HG03095 (cell line): ENCODE measurements at regions not wholly inside any gene's neighbourhood (a gene's known extent, or its start where the extent isn't known, plus 50 kb on each side); places are given as distances from the start of the nearest gene placed in this dataset.

ENCODE experiments used
- ATAC-seq: cut with Tn5 transposase; IDR thresholded peaks from one replicate; pipeline ENCODE4 v1.9.1; 2021; ENCODE audit warnings: moderate library complexity; ENCODE audit not compliant: unreplicated experiment

DNA sequence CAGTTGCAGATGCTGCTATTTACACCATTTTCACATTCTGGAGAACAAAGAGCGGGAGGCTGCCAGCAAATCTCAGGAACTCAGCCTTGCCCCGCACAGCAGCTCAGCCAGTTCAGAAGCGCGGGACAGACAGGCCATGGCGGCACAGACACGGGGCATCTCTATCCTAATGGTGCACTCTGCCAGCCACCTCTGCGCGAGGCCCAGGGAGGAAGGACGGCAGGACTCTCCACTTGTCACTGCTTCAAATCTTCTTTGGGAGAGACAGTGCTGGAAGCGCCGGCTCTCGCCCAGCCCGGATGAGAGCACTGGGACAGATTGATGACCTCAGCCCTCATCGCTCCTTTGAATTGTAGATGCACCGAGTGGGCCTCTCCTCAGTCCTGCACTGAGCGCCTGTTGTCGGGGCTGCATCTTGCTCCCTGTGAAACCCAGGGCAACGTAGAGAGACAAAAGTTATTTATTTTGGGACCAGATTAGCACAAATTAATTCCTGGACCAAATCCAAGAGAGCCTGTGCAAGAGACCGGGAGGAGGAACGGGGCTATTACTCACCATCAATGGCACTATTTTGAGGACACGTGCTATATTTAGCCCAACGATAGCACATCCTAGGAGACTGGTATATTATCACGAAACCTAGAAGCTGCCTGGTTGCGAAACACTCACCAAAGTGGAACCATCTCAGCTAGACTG is 211.4 kb upstream of the SMIM21 start:
- ATAC-seq: no peak

DNA sequence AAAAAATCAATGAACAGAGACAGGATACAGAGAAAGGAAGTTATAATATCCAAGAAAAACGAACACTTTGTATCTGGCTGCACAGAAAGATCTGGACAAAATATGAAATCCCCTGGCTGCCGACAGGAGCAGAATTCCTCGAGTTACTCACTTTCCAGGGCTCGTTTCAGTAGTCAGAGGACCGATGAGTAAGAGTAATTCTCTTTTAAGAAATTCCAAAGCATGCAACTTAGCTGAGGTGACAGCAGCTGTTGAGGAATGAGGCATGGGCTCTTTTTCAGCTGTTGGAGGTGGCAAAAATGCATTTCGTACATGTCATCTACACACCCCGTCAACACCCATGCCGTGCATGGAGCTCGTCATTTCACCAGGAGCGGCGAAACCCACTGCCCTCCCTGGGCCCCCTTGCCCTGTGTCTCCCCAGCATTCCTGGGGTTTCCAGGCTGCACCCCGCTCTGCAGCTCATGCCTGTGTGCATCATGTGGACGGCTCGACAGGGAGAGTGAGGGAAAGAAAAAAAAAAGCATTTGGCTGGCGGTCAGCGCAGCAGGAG is 210.8 kb upstream of the SMIM21 start:
- ATAC-seq: no peak

GRCh38 chr18:75635096-75635495 is 207.6 kb upstream of the SMIM21 start:
- ATAC-seq: no peak

GRCh38 chr18:75625966-75626365 is 198.5 kb upstream of the SMIM21 start:
- no peak for ATAC-seq

GRCh38 chr18:75624869-75625268 is 197.4 kb upstream of the SMIM21 start:
- no peak for ATAC-seq

GRCh38 chr18:75621818-75622217 is 194.3 kb upstream of the SMIM21 start:
- ATAC-seq: no peak

GRCh38 chr18:75618146-75618545 is 190.6 kb upstream of the SMIM21 start:
- no peak for ATAC-seq

- no peak for ATAC-seq
These were observed 185.0 kb upstream of the SMIM21 start for GRCh38 chr18:75612456-75612855.

DNA sequence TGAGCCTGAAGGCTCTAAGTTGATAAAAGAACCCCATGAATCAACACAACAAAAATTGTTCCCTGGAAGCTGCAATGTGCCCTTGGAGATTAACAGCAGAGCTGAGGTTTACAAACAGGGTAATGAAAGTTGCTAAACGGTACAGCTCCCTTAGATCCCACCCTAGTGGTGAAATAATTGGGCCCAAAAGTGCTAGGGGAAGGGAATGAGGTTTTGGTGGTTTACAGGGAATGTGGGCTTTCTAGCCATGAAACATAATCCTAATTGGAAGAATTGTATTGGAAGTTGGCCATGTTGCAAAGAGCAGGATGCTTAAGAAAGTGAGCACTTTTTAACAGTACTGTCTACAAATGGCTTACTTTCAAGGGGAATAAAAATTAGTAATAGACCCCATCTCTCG is 180.2 kb upstream of the SMIM21 start:
- no peak for ATAC-seq

DNA sequence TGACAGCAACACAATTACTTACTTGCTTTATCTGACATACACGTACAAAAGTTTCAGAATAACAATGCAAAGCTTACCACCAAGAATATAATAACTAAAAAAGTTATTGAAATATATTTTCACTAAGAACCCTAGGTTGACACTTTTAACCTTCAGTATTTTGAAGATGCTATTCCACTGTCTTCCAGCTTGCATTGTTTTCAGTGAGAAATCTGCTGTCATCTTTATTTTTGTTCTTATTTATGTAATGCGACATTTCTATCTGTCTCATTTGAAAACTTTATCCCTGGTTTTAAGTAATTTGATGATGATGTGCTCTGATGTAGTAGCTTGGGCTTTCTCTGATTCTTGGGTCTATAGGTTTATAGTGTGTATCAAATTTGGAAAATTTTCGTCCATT is 165.0 kb upstream of the SMIM21 start:
- no peak for ATAC-seq

GRCh38 chr18:75588412-75588811 is 160.9 kb upstream of the SMIM21 start:
- no peak for ATAC-seq

- ATAC-seq: no peak
These were observed 159.6 kb upstream of the SMIM21 start for GRCh38 chr18:75587131-75587530.

GRCh38 chr18:75586130-75586889 is 158.8 kb upstream of the SMIM21 start:
- ATAC-seq: no peak

- ATAC-seq: no peak
These were observed 155.4 kb upstream of the SMIM21 start for GRCh38 chr18:75582940-75583339.

DNA sequence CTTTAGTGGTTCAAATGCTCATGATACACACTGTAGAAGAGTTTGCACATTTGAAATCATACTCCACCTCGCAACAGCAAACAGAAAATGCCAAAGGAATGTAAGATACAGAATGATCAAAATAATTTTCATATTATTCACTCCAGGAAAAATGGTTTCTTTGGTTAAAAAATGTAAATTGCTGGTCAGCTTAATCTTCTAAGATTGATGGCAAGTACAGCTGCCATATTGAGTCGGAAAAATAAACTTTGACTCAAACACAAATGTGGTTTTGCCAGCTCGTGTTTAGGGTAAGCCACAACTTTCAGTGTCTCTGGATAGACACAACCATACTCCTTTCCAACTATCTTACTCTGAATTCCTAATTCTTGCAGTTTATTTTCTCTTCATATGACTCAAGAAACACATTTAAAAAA is 154.9 kb upstream of the SMIM21 start:
- no peak for ATAC-seq

- no peak for ATAC-seq
These were observed 154.0 kb upstream of the SMIM21 start for GRCh38 chr18:75581336-75582131.

DNA sequence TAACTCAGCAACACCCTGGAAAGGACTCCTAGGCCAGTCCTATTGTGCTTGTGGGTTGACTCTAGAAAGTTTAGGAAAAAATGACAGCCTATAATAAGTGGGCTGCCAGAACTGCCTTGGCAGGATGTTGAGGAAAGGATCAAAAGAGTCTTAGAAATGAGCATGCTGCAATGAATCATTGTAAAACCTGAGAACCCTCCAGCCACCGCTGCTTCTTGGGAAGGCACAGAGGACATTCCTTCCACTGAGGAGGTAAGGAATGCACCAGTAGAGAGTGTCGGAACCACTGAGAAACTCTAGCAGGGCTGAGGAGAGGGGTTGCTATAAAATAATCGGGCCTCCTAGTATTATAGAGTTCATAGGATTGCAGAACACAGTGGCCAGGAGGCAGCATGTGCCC is 146.7 kb upstream of the SMIM21 start:
- ATAC-seq: no peak

- ATAC-seq: no peak
These were observed 135.6 kb upstream of the SMIM21 start for GRCh38 chr18:75563150-75563549.

- no peak for ATAC-seq
These were observed 134.7 kb upstream of the SMIM21 start for GRCh38 chr18:75562216-75562615.

DNA sequence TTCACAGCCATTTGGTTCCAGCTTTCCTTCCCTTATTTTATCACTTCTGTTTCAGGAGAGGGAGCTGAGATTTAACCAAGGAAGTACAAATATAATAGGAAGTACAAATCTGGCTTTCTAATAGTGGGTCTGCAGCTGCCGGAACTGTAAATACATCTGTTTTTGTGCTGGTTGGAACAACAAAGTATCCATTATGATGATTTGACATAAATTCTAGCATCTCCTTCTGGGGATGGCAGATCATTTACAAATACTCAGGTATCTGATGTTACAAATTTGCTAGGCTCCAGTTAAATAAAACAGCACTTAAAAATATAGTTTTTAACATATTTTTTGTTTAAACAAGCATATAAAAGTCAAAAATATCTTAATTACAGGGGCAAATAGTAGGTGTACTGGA is 131.3 kb upstream of the SMIM21 start:
- no peak for ATAC-seq

DNA sequence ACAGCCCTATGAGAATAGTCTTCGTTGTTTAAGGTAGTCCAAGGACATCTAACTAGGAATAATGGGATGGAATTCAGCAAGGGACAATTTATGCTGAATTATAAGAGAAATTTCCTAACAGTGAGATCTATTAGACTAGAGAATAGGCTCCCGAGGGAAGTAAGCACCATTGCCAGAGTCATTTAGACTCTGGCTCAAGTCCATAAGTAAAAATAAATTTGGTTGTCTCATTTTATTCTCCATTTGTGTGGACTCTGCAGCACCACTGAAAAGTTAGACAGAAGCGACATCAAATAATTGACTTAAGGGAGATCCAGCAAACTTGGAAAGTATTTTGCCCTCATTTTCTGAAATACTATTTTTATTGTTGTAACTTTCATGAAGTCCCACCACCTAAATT is 129.3 kb upstream of the SMIM21 start:
- no peak for ATAC-seq
